ENCODE measurements at regions not wholly inside any gene's neighbourhood (a gene's known extent, or its start where the extent isn't known, plus 50 kb on each side); places are given as distances from the start of the nearest gene placed in this dataset.

DNA sequence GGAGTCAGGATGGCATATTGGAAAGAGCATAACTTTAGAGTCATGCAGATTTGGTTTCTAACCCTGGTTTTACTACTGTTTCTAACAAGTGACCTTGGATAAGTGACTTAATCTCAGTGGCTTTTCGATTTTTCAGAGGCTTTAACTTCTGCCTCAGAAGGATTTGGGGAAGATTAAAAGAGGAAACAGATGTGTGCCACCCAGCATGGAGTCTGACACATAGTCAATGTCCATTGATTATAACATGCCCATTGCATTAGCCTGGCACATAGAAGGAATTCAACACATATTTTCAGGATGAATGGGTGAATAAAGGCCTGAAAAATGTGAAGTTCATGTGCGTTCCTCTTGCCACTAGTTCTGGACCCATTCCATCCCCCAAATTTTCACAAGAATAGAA is 438.2 kb downstream of the EPHA4 start:
- no peak for DNase-seq
- ATAC-seq: no peak
- intact Hi-C loops (cut with DNase I, micrococcal nuclease): no loop called here

DNA sequence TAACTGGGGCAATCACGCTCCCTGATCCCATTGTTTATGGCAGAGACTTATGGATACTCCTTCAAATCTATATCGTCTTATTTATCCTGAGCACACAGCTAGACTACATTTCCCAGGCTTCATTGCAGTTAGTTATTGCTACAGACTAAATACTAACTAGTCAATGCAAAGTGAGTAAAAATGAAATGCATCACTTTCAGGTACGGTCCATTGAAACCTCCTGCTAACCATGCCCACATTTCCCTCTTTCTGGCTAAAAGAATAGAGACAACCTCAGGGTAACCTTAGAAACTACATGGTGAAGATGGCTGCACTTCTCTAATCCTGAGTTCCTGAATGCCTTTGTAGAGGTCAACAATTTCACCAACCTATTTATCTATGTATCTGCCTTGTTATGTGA is 437.4 kb downstream of the EPHA4 start:
- ATAC-seq: no peak
- intact Hi-C loops (cut with DNase I, micrococcal nuclease): no loop called here

DNA sequence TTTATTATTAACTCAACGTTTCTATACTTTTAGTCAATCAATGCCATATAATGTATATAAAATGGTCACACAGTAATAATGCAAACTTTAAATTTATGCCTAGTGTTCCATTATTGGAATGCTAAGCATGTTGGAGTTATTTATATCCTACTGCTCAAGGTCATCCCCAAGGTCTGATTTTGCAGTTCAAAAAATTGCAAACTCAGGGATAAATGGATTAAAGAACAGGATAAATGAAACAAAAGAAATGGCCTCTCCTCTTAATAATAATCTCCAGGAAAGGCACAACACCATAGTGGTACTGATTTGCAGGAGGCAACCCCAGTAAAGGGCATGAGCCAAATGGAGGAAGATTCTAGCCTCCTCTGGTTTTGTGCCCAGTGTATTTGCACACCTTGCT is 436.4 kb downstream of the EPHA4 start:
- ATAC-seq: no peak
- intact Hi-C loops (cut with DNase I, micrococcal nuclease): no loop called here
- no peak for DNase-seq

More for the DNA sequence above, 437.4 kb downstream of the EPHA4 start:
- no peak for DNase-seq

DNA sequence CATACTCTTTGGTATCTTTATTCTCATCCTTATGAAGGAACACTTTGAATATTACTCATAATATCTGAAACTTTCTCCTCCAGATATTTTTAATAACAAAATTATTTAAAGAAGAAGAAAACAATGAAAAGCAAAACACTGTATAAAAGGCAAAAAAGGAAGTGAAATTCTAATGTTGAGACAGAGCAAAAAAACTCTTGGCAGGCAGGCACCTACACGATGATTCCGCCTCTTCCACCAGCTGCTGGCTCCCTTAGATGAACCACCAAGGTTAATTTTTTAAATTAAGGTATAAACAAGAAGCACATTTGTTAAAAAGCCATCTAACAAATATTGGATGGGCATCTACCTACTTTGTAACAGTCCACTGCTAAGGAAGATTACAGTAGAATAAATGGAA is 434.7 kb downstream of the EPHA4 start:
- DNase-seq (no peak), ATAC-seq (no peak)
- intact Hi-C loops (cut with DNase I, micrococcal nuclease): no loop called here

DNA sequence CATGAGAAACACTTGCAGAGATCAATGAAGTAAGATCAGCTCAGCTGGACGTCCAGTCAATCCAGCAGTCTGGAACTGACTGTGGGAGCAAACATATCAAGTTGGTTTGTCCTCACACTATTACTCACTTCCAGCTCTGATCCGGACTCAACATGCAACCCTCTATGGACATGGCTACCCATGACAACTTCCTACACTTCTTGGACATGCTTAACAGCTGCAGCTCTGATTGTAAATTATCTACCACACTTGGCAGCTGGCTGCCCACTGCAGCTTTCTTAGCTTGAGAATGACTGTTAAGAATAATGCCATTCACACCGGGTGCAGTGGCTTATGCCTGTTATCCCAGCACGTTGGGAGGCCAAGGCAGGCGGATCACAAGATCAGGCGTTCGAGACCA is 429.8 kb downstream of the EPHA4 start:
- DNase-seq (no peak), ATAC-seq (no peak)
- intact Hi-C loops (cut with DNase I, micrococcal nuclease): no loop called here

DNA sequence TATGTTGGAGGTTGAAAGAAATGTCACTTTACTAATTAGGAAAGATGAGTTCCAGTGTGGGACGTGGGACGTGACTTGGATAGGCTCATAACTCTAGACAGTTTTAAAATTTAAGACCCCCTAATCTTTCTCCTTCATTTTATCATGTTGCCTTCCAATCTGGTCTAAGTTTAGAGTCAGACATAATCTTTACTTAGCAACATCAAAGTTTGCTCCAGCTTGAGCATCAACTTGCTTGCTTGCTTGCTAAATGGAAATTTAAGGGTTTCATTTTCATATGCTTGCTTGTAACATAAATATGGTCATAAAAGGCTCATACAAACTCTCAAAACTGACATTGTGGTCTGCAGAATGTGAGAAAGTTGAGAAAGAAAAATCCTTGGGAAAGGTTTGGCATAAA is 428.9 kb downstream of the EPHA4 start:
- ATAC-seq: no peak
- intact Hi-C loops (cut with DNase I, micrococcal nuclease): no loop called here
- no peak for DNase-seq

DNA sequence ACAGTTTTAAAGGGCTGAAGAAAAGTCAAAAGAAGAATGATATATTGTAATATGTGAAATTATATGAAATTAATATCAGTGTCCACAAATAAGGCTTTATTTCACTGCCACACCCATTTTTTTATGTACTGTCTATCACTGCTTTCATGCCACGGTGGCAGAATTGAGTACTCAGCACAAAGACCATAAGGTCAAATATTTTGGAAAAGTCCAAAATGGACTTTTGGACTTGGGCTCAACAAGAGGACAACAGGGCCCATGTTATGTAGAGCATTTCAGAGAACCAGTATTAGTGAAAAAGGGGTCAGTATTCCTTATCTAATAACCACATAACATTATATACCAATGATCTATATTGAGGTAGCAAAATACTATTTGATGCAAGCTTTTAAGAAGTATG is 427.2 kb downstream of the EPHA4 start:
- intact Hi-C loops (cut with DNase I, micrococcal nuclease): no loop called here

DNA sequence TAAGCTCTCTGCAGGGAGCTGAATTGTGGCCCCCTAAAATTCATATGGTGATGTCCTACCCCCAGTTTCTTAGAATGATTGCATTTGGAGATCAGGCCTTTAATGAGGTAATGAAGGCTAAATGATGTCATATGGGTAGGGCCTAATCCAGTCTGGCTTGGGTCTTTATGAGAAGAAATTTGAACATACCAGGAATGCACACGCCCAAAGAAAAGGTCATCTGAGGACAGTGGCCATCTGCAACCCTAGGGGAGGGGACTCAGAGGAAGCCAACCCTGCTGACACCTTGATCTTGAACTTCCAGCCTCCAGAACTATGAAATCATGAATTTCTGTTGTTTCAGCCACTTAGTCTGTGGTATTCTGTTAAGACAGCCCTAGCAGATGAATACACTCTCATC is 426.7 kb downstream of the EPHA4 start:
- intact Hi-C loops (cut with DNase I, micrococcal nuclease): no loop called here
- DNase-seq (no peak), ATAC-seq (no peak)

More for the DNA sequence above, 427.2 kb downstream of the EPHA4 start:
- ATAC-seq (no peak), DNase-seq (no peak)

DNA sequence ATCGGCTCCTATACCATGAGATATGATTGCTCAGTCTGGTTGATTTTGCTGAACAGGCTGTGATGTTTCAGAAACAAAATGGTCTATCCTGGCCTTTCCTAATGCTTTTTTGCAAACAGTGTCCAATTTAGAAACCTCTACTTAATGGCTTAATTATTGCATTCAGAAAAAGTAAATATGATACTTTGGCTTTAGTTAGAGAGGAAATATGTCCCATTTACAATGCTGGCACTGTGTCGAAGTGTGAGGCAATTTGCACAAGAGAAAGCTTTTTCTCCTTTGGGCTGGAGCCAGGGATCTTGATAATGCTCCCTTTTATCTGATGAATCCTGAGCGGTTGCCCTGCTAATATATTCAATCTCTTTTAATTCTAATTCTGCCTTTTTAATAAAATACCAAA is 418.9 kb downstream of the EPHA4 start:
- intact Hi-C loops (cut with DNase I, micrococcal nuclease): no loop called here
- no peak for ATAC-seq
- no peak for DNase-seq

DNA sequence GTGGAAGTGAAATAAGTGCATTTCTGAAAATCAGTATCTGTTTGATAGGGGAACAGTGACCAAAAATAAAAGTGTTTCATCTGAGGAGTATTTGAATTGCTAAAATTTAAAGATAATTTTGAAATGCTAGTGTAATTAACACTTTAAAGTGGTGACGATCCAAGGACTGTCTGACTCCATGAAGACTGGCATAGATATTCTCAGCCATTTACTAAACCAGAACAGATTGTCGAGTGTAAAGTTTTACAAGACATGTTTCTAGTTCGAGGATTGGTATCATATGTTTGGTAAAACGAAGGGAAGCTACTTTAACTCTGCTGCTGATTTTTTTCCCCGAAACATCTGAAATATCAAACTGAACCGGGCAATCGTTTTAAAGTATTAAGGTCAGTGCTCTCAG is 417.9 kb downstream of the EPHA4 start:
- no peak for ATAC-seq
- no peak for DNase-seq
- intact Hi-C loops (cut with DNase I, micrococcal nuclease): no loop called here

DNA sequence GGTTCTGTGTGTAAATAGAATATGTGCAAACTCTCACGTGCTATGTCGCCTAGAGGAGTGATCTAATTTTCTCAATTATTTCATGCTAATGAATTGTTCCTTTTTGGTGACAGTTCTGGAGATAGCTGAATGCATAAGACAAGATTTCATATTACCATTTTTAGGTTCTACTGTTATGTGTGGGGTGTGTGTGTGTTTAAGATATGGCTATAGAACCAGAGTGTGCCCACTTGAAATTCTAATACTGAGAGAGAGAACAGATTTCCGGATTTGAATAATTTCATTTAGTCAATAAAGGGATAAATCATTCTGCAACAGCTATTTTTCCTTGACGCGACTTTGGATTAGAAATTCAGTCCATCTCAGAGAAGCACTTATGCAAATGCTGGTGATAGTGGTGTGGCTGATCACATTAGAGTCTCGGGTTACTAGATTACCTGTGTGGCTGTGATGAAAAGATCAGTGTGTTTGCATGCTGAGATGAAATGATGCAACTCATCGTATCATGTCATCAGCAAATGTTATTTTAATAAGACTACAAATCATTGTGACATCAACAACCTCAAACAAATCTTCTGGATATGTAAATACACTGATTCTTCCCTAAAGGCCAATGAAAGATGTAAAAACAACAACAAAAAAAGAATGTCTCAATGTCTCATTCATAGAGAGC is 415.9 kb downstream of the EPHA4 start:
- DNase-seq: no peak
- ATAC-seq: no peak
- intact Hi-C loops (cut with DNase I, micrococcal nuclease): no loop called here

DNA sequence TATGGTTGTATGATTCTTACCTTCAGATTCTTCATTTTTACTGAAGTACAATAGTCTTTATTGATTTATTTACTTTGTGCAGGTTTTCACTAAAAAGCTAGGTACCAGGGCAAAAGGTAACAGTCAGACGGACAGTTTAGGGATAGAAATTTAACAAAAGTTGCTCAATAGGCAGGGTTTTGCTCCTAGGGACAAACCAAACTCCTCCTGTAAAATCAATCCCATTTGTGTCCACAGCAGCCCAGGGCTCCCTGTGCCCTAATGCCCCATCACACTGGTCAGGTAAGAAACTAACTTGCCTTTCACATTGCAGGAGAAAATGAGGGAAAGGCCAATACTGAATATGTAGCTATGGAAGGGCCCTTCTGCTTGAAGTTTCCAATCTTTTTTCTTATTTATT is 410.9 kb downstream of the EPHA4 start:
- intact Hi-C loops (cut with DNase I, micrococcal nuclease): no loop called here

DNA sequence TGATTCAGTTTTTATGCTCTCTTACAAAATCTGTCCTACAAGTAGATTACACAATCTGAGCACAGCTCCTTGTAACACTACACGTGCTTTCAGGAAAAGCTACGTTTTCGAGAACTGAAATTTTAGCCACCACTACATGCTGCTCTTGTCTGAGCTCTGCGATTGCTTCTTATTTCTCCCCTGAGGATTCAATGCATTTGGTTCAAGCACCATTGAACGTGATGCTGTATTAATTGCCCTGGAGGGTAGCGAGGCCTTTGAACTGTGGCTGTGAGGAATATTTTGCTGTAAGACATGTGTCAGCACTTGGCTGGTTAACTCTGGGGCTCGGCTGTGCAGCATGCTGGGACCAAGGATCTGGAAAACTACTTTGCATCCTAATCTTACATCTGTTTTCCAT is 405.8 kb downstream of the EPHA4 start:
- intact Hi-C loops (cut with DNase I, micrococcal nuclease): no loop called here
- ATAC-seq: no peak
- no peak for DNase-seq

More for the DNA sequence above, 410.9 kb downstream of the EPHA4 start:
- DNase-seq (no peak), ATAC-seq (no peak)

DNA sequence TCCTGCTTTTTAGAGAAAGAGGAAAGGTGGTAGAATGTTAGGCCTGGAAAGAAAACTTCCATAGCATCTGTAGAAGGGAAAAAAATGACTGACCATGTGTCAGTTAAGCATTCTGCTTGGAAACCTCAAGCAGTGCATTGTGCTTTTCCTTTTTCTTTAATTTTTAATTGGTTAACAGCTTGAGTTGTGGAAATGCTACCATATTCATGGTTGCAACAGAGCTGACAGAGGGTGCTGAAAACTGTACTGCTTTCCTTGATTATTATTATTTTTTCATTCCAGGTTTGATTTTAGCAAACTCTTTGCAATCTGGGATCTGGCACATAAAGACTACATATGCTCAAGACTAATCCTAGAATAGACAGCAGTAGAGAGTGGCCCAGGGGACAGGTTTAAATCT is 404.5 kb downstream of the EPHA4 start:
- DNase-seq: no peak
- no peak for ATAC-seq
- intact Hi-C loops (cut with DNase I, micrococcal nuclease): no loop called here

DNA sequence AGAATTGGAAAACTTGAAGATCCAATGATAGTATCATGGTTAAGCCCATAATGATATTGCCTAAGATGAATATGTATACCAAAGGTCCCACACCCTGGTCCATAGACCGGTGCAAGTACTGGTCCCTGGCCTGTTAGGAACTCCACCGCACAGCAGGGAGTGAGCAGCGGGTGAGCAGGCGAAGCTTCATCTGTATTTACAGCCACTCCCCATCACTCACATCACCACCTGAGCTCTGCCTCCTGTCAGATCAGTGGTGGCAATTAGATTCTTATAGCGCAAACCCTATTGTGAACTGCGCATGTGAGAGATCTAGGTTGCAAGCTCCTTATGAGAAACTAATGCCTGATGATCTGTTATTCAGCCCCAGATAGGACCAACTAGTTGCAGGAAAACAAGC is 402.4 kb downstream of the EPHA4 start:
- DNase-seq: no peak
- ATAC-seq: no peak
- intact Hi-C loops (cut with DNase I, micrococcal nuclease): no loop called here

DNA sequence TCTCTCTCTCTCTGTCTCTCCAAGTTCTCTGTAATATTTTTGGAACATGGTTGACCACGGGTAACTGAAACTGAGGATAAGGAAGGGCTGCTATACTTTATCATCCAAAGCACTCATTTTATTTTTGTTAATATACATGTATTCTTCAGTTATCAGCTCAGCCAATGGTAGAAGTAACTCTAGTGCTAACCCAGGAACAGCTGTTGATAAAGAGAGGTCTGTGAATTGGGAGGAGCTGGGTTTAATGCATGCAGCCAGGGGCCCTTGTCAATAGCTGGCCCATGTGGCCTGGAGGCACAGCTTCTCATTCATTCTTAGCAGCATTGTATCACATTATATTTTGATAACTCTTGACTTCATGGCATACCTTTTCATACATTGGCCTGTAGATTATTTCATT is 401.6 kb downstream of the EPHA4 start:
- ATAC-seq (no peak), DNase-seq (no peak)
- intact Hi-C loops (cut with DNase I, micrococcal nuclease): no loop called here

DNA sequence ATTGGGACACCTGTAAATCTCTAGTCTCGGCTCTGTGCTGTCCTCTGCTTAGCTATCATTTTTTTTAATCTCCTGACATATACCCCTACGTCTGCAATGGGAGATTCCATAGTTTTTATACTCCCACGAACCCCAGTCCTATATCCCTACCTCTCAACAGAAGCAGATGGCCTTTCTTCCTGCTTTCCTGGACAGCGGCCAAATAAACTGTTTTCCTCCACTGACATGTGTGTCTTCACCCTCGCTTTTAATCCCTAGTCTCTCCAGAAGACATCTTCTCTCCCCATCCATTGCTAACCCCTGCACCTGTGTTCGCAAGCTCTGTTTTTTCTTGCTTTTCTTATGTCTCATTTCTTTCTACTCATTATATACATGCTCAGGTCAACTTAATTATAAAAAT is 395.4 kb downstream of the EPHA4 start:
- ATAC-seq (no peak), DNase-seq (no peak)
- intact Hi-C loops (cut with DNase I, micrococcal nuclease): no loop called here

DNA sequence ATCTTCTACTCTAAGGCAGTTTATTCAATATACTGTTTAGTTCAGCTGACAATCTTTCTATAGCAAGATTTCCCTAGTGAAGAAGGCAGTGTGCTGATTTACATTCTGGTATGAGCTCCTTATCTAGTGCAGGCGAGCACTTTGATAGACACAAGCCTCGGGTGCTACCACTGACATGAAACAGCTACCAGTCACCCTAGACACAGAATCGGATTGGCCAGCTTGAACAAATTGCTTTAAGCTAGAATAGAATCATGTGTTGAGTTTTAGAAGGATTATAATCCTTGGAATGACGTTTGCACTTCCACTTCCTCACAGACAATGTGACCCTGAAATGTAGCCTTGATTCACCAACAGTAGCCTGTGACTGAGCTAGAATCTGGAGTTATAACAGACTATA is 394.0 kb downstream of the EPHA4 start:
- intact Hi-C loops (cut with DNase I, micrococcal nuclease): no loop called here
- ATAC-seq: no peak

DNA sequence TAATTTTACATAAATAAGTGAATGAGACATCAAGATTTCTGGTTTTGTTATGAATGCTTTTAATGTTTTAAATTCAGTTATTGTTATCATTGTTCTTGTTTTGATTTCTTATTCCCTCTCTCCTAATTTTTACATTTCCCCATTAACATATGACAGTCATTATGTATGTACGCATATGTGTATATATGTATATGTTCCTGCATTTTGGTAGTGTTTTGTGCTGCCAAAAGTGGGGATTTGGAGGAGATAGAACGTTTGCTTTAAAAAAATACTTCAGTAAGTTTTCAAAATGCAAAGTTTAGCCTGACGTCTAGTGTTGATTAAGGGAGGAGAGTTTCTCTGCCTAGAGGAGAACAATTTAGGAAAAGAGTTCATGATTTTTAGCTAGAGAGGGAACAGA is 385.2 kb downstream of the EPHA4 start:
- intact Hi-C loops (cut with DNase I, micrococcal nuclease): no loop called here
- ATAC-seq (no peak), DNase-seq (no peak)

More for the DNA sequence above, 394.0 kb downstream of the EPHA4 start:
- no peak for DNase-seq

DNA sequence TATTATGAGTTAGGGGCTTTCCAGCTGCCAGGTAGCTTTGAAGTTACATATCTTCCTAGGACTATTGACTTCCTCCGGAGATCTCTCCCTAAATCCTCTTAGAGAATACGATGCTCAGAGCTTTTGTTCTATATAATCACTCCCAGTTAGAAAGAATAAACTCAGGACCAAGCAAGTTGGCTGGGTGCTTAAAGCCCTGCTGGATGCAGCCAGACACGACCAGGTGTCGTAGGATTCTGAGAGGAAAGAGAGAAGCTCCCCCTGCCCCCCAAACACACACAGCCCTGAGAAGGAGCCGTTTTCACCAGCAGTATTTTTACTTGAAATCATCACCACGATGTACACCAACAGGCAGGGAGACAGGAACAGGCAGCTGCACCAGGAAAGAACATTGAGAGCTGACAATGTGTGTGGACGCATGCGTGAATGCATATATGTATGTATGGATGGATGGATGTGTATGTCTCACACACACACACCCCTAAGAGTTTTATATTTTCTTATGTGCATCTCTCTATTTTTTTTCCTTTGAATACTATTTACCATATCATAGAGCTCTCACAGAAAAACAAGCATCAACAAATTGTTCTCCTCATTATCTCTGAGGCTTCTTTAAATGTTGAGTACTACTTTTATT is 382.6 kb downstream of the EPHA4 start:
- DNase-seq (no peak), ATAC-seq (no peak)
- intact Hi-C loops (cut with DNase I, micrococcal nuclease): no loop called here

DNA sequence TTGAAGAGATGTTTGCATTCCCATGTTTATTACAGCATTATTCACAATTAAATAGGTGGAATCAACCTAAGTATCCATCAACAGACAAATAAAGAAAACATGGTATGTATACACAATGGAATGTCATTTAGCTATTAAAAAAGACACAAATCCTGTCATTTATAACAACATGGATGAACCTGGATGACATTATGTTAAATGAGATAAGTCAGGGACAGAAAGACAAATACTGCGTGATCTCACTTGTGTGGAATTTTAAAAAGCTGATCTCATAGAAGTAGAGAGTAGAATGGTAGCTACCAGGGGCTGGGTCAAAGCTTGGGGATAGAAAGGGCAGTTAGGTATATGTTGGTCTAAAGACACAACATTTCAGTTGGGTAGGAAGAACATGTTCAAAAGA is 376.3 kb downstream of the EPHA4 start:
- intact Hi-C loops (cut with DNase I, micrococcal nuclease): no loop called here
- DNase-seq (no peak), ATAC-seq (no peak)
